Fibroblast of pulmonary artery (primary cell): ENCODE measurements at regions not wholly inside any gene's neighbourhood (a gene's known extent, or its start where the extent isn't known, plus 50 kb on each side); places are given as distances from the start of the nearest gene placed in this dataset.

Source experiments
- DNase-seq: peaks from one replicate; pipeline ENCODE4 v3.0.0-alpha.2; 2010; ENCODE audit warnings: low read depth
- H3K4me3 ChIP-seq: replicated peaks from 2 replicates; pipeline ENCODE4 v1.5.1; 2011; ENCODE audit warnings: low read depth, mild to moderate bottlenecking, control low read depth, low read length, moderate library complexity
- TF ChIP-seq, protein P1 (sequence below): IDR thresholded peaks from 2 replicates; pipeline ENCODE4 v1.5.1; 2011; ENCODE audit warnings: mild to moderate bottlenecking, control low read depth, low read length, inconsistent platforms; ENCODE audit errors: missing control alignments

GRCh38 chr5:2031581-2031980 is 148.9 kb upstream of the IRX4 start:
- TF ChIP-seq, protein P1, sequence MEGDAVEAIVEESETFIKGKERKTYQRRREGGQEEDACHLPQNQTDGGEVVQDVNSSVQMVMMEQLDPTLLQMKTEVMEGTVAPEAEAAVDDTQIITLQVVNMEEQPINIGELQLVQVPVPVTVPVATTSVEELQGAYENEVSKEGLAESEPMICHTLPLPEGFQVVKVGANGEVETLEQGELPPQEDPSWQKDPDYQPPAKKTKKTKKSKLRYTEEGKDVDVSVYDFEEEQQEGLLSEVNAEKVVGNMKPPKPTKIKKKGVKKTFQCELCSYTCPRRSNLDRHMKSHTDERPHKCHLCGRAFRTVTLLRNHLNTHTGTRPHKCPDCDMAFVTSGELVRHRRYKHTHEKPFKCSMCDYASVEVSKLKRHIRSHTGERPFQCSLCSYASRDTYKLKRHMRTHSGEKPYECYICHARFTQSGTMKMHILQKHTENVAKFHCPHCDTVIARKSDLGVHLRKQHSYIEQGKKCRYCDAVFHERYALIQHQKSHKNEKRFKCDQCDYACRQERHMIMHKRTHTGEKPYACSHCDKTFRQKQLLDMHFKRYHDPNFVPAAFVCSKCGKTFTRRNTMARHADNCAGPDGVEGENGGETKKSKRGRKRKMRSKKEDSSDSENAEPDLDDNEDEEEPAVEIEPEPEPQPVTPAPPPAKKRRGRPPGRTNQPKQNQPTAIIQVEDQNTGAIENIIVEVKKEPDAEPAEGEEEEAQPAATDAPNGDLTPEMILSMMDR: no peak
- H3K4me3 ChIP-seq: no peak overlapping the region
- DNase-seq: no peak

DNA sequence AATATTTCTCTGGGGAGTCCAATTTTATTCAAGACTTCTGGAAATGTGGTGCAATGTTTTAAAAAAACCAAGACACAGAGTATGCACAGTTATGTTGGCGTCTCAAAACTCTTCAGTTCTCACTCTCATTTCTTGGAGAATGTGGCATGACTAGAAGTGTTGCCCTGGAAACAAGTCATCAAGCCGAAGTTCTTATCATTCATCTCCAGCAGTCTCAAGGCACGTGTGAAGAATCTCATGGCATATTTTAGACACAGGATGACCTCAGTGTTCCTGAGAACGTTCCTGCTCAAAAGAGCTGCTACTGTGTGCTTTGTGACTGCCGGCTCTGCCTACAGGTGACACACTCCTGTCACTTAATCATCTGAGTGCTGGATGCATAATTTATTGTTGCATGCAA is 147.4 kb upstream of the IRX4 start:
- H3K4me3 ChIP-seq: no peak overlapping the region
- DNase-seq: no peak
- TF ChIP-seq, protein P1: no peak

GRCh38 chr5:2029206-2029605 is 146.5 kb upstream of the IRX4 start:
- no peak overlapping the region for H3K4me3 ChIP-seq
- DNase-seq: no peak
- TF ChIP-seq, protein P1: no peak

- TF ChIP-seq, protein P1: no peak
- no peak for DNase-seq
- no peak overlapping the region for H3K4me3 ChIP-seq
Measured at GRCh38 chr5:2027790-2028189, 145.1 kb upstream of the IRX4 start.

GRCh38 chr5:2024986-2025721 is 142.4 kb upstream of the IRX4 start:
- TF ChIP-seq, protein P1: no peak
- no peak overlapping the region for H3K4me3 ChIP-seq
- no peak for DNase-seq

DNA sequence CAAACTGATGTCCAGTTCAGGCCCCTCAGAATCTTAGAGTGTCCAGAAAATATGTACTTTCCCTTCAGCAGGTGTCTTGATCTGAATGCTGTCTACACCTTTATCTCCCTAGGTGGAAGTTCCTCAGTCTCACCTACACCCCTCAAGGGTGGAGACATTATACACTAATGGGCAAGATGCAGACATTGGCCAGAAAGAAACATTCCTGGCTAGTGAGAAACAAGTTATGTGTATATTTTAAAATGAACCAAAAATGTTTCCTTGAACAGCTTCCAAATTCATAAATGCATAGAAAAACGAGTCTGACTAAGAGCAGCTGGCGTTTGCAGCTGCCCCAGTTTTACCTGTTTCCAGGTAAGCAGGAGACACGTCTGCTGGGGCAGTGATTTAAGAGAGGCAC is 140.5 kb upstream of the IRX4 start:
- DNase-seq: no peak
- TF ChIP-seq, protein P1: no peak
- H3K4me3 ChIP-seq: no peak overlapping the region

- H3K4me3 ChIP-seq: no peak overlapping the region
- no peak for DNase-seq
- TF ChIP-seq, protein P1: no peak
Measured at GRCh38 chr5:2022436-2022835, 139.7 kb upstream of the IRX4 start.
